Vagina (tissue), 2 donors: ENCODE measurements at regions not wholly inside any gene's neighbourhood (a gene's known extent, or its start where the extent isn't known, plus 50 kb on each side); places are given as distances from the start of the nearest gene placed in this dataset.

Source experiments
- DNase-seq, 2 donors: peaks; one replicate each; pipeline ENCODE4 v3.0.0-alpha.2; 2017; ENCODE audit errors: extremely low spot score in 2 of 2
- H3K27ac ChIP-seq: fragments of 200-600 bp; sonication (generic); one replicate; pipeline ENCODE4 v1.5.1; 2019
- H3K27me3 ChIP-seq: fragments of 200-600 bp; sonication (generic); one replicate; pipeline ENCODE4 v1.5.1; 2019
- H3K36me3 ChIP-seq, 2 donors: fragments of 200-600 bp; sonication (generic); one replicate each; pipeline ENCODE4 v1.5.1; 2017 to 2019
- H3K4me1 ChIP-seq: fragments of 200-600 bp; sonication (generic); one replicate; pipeline ENCODE4 v1.5.1; 2019
- H3K4me3 ChIP-seq, 2 donors: fragments of 200-600 bp; sonication (generic); 1 replicate in 1 of 2; 2 replicates in 1 of 2; pipeline ENCODE4 v1.5.1; 2016 to 2019
- H3K9me3 ChIP-seq: fragments of 200-600 bp; sonication (generic); one replicate; pipeline ENCODE4 v1.5.1; 2019
- CTCF ChIP-seq, 3 experiments: fragments of 450-650 bp in 2 of 3; fragments of 200-600 bp in 1 of 3; sonication (generic) in 1 of 3; IDR thresholded peaks; one replicate each; pipeline ENCODE4 v1.5.1; 2017 to 2019; ENCODE audit warnings: antibody characterized with exemption in 3 of 3, mild to moderate bottlenecking in 2 of 3, moderate library complexity in 2 of 3
- POLR2A ChIP-seq, 2 donors: fragments of 450-650 bp; IDR thresholded peaks; one replicate each; pipeline ENCODE4 v1.6.1; 2017; ENCODE audit warnings: antibody characterized with exemption in 2 of 2, mild to moderate bottlenecking in 2 of 2, moderate library complexity in 2 of 2
- POLR2AphosphoS5 ChIP-seq, 2 donors: sonication (generic); formaldehyde crosslinking; IDR thresholded peaks; one replicate each; pipeline ENCODE4 v1.9.0; 2017; ENCODE audit warnings: antibody characterized with exemption in 2 of 2, mild to moderate bottlenecking in 2 of 2, low read depth in 1 of 2; ENCODE audit not compliant: insufficient read depth in 1 of 2
- intact Hi-C: fragments of 100-400 bp; cut with DNase I; formaldehyde crosslinking; loops from one replicate; pipeline ENCODE4 v1.15.1; 2023

GRCh38 chr13:73499695-73500094 lies 440.9 kb downstream of the KLF5 start:
- no peak for TF ChIP-seq POLR2A (IDR thresholded peaks at IDR 0.05)
- TF ChIP-seq POLR2AphosphoS5 (IDR thresholded peaks at IDR 0.05; ENCODE audit: insufficient read depth in 1 of 2, low read depth in 1 of 2), result no peak
- no peak for TF ChIP-seq CTCF (IDR thresholded peaks at IDR 0.05)
- intact Hi-C loops, result no loop called here
- no peak overlapping the region for H3K4me3 ChIP-seq
- H3K36me3 ChIP-seq, result no peaks in the 10 kb centered on the region
- H3K9me3 ChIP-seq, result no peaks in the 10 kb centered on the region
- H3K4me1 ChIP-seq, result no peaks in the 10 kb centered on the region
- H3K27ac ChIP-seq, result no peak overlapping the region
- DNase-seq, result no peak
- no peaks in the 10 kb centered on the region for H3K27me3 ChIP-seq

DNA sequence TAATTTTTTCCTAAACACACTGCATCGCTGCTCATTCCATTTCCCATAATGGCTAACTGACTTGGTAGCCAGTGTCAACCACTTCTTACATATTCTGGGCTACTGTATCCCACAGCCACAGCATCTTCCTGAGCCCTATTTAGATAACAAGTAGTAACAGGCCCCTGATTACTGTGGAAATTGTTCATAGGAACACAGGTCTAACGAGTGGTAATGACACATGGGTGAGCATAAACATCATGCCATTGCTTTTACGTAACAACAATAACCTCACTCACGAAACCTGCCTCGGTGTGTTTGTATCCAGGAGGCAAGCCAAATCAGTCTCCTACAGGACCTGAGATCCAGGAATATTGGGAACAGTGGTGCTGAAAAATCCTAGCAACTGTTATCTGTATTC lies 438.6 kb downstream of the KLF5 start:
- DNase-seq, result no peak
- no peak for TF ChIP-seq POLR2A (IDR thresholded peaks at IDR 0.05)
- peak in 1 of 2 donors; percentile 69 for TF ChIP-seq POLR2AphosphoS5 (IDR thresholded peaks at IDR 0.05; ENCODE audit: insufficient read depth in 1 of 2, low read depth in 1 of 2)
- intact Hi-C loops, result no loop called here
- H3K36me3 ChIP-seq, result no peaks in the 10 kb centered on the region
- no peak overlapping the region for H3K4me3 ChIP-seq
- no peaks in the 10 kb centered on the region for H3K9me3 ChIP-seq
- no peaks in the 10 kb centered on the region for H3K27me3 ChIP-seq
- H3K4me1 ChIP-seq, result no peaks in the 10 kb centered on the region
- no peak overlapping the region for H3K27ac ChIP-seq

DNA sequence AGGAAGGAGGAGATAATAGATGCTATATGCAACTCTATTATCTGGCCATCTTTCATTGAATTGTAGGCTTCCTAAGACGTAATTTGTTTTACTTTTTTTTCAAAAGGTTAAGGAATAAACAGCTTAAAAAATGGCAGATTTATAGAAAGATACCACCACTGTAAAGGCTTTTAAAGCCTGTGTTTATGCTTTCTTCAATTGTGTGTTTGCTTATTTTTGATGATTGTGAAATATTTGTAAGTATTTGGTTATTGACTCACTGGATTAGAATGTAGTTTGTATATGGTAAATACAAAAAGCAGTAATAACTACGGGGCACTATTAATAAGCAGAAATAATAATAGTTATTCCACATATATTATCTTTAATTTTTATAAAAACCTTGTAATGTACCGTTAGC lies 437.9 kb downstream of the KLF5 start:
- Histone ChIP-seq H3K27me3 (no peaks in the 10 kb centered on the region), H3K4me1 (no peaks in the 10 kb centered on the region), H3K36me3 (no peaks in the 10 kb centered on the region), H3K4me3 (no peak overlapping the region), H3K9me3 (no peaks in the 10 kb centered on the region), H3K27ac (no peak overlapping the region)
- no peak for TF ChIP-seq POLR2AphosphoS5 (IDR thresholded peaks at IDR 0.05; ENCODE audit: insufficient read depth in 1 of 2, low read depth in 1 of 2)
- TF ChIP-seq POLR2A (IDR thresholded peaks at IDR 0.05), result no peak
- TF ChIP-seq CTCF (IDR thresholded peaks at IDR 0.05), result no peak
- DNase-seq, result no peak
- intact Hi-C loops, result no loop called here

- no peak for DNase-seq
- Histone ChIP-seq H3K9me3 (no peaks in the 10 kb centered on the region), H3K27me3 (no peaks in the 10 kb centered on the region), H3K27ac (no peak overlapping the region), H3K4me1 (no peaks in the 10 kb centered on the region), H3K36me3 (no peaks in the 10 kb centered on the region), H3K4me3 (no peak overlapping the region)
- intact Hi-C loops, result no loop called here
- TF ChIP-seq CTCF (IDR thresholded peaks at IDR 0.05) (no peak), POLR2A (IDR thresholded peaks at IDR 0.05) (no peak), POLR2AphosphoS5 (IDR thresholded peaks at IDR 0.05; ENCODE audit: insufficient read depth in 1 of 2, low read depth in 1 of 2) (no peak)
Observed at GRCh38 chr13:73492811-73493210, 434.0 kb downstream of the KLF5 start.

DNA sequence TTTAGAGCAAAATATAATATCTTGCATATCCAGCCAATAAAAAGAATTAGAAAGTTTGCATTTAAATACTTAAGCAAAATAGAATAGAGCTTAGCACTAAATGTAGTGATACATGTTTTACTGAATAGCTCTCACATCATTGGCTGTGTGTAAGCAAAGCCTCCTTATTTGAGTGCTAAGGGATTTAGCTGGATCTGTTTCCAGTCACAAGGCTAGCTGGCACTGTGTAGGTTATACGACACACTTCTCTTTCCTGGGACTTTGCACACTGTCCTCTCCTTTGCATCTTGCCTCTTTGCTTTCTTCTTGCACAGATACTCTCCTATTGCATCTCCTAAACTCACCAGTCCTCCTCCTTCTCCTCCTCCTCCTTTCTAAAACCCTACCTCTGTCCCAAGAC lies 423.8 kb downstream of the KLF5 start:
- no peaks in the 10 kb centered on the region for H3K36me3 ChIP-seq
- H3K4me1 ChIP-seq, result no peaks in the 10 kb centered on the region
- DNase-seq, result no peak
- intact Hi-C loops, result no loop called here
- H3K27ac ChIP-seq, result no peak overlapping the region
- H3K4me3 ChIP-seq, result no peak overlapping the region
- TF ChIP-seq CTCF (IDR thresholded peaks at IDR 0.05) (no peak), POLR2A (IDR thresholded peaks at IDR 0.05) (no peak), POLR2AphosphoS5 (IDR thresholded peaks at IDR 0.05; ENCODE audit: insufficient read depth in 1 of 2, low read depth in 1 of 2) (no peak)
- H3K9me3 ChIP-seq, result no peaks in the 10 kb centered on the region
- H3K27me3 ChIP-seq, result no peaks in the 10 kb centered on the region
